ENCODE measurements at regions not wholly inside any gene's neighbourhood (a gene's known extent, or its start where the extent isn't known, plus 50 kb on each side); places are given as distances from the start of the nearest gene placed in this dataset.
A peak's percentile ranks its signal among the peaks of the same experiment; 100 is the strongest.

DNA sequence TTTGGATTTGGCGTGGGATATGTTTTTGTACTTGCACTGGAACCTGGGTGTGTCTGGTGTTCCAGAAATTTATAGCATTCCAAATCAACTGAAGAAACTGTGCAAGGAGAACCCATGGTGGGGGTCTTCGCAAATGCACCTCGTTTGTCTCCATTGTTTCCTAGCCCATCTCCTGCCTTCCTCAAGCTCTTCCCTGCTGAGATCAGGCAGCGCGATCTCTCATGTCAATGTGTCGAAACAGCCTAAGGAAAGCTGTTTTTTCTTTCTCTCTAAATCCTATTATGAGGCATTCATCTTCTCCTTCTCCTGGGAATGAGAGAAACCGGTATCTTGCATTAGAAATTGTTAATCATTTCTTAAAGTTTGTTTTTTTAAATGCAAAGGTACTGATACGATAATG lies 131.0 kb downstream of the KLF5 start:
- no peak for DNase-seq (ENCODE audit: low read depth)
- no peak for TF ChIP-seq CTCF (IDR thresholded peaks at IDR 0.05; ENCODE audit: low read length, missing control alignments)
- H3K4me3 ChIP-seq (replicated peaks; ENCODE audit: low read depth, low read length): no peak overlapping the region

DNA sequence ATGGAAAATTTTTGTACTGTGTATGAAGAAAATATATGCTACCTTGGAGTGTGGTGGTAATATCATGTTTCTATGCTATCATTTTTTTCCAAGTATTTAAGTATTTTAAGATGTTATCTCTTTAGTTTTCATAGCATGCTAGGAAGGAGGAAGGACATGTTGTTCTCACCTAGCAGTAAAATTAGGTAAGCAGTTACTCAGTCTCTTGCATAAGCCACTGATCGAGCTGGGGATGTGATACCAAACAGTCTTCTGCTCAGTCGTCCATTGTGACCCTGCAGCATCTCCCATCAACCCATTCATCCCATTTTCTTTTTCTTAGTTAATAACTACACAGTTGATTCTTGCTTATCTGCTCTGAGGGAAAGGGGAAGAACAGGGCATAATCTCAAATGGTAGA lies 130.6 kb downstream of the KLF5 start:
- DNase-seq (ENCODE audit: low read depth): no peak
- TF ChIP-seq CTCF (IDR thresholded peaks at IDR 0.05; ENCODE audit: low read length, missing control alignments): no peak
- H3K4me3 ChIP-seq (replicated peaks; ENCODE audit: low read depth, low read length): no peak overlapping the region

- peak; percentile 21 for DNase-seq (ENCODE audit: low read depth)
- no peak overlapping the region for H3K4me3 ChIP-seq (replicated peaks; ENCODE audit: low read depth, low read length)
- TF ChIP-seq CTCF (IDR thresholded peaks at IDR 0.05; ENCODE audit: low read length, missing control alignments): no peak
Observed at GRCh38 chr13:73187106-73187505, 128.3 kb downstream of the KLF5 start.

DNA sequence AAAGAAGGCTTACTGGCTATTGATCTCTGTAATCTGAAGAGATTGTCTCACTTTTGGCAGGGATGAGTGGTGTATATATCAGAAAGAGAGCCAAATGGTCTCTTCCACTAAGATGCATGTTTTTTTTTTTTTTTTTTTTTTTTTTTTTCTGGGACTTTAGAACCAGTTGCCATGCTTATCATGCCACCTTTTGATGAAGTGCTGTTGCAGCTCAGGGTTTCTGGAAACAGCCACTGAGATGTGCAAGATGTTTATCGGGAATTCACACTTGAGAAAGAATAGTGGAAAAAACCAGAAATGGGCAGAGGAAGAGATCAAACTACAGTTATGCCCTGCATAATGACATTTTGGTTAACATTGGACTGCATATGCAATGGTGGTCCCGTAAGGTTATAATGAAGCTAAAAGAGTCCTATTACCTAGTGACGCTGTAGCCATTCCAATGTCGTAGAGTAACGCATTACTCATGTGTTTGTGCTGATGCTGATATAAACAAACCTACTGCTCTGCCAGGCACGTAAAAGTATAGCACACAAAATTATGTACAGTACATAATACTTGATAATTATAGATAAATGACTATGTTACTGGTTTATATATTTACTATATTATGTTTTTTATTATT lies 121.0 kb downstream of the KLF5 start:
- no peak for DNase-seq (ENCODE audit: low read depth)
- no peak for TF ChIP-seq CTCF (IDR thresholded peaks at IDR 0.05; ENCODE audit: low read length, missing control alignments)

DNA sequence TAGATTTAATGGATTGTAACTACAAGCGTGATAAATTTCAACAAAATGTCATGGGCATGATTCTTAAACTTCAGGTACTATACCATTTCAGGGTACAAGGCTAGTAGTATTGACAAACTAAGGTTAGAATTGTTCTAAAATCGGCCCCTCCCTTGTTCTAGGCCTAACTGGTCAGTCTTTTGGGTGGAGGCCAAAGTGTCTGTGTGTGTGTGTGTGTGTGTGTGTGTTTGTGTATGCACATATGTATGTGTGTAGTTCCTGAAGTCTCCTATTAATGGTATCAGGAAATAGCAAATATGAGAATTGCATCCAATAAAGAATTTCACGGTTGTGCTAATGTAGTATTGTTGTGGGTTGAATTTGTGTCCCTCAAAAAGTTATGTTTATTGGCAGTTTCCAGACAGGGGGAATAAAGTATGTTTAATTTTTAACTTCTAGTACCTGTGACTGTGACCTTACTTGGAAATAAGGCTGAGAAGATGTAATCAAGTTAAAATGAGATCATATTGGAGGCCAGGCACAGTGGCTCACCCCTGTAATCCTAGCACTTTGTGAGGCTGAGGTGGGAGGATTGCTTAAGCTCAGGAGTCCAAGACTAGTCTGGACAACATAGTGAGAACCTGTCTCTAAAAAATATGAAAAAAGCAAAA lies 119.2 kb downstream of the KLF5 start:
- no peak overlapping the region for H3K4me3 ChIP-seq (replicated peaks; ENCODE audit: low read depth, low read length)
- DNase-seq (ENCODE audit: low read depth): no peak
- TF ChIP-seq CTCF (IDR thresholded peaks at IDR 0.05; ENCODE audit: low read length, missing control alignments): no peak

More for the DNA sequence above, 121.0 kb downstream of the KLF5 start:
- no peak overlapping the region for H3K4me3 ChIP-seq (replicated peaks; ENCODE audit: low read depth, low read length)

GRCh38 chr13:73177017-73177416 lies 118.2 kb downstream of the KLF5 start:
- TF ChIP-seq CTCF (IDR thresholded peaks at IDR 0.05; ENCODE audit: low read length, missing control alignments): no peak
- no peak overlapping the region for H3K4me3 ChIP-seq (replicated peaks; ENCODE audit: low read depth, low read length)
- no peak for DNase-seq (ENCODE audit: low read depth)

GRCh38 chr13:73174521-73175010 lies 115.8 kb downstream of the KLF5 start:
- no peak overlapping the region for H3K4me3 ChIP-seq (replicated peaks; ENCODE audit: low read depth, low read length)
- no peak for TF ChIP-seq CTCF (IDR thresholded peaks at IDR 0.05; ENCODE audit: low read length, missing control alignments)
- DNase-seq (ENCODE audit: low read depth): no peak

Measured in fibroblast of pulmonary artery (primary cell).